Duodenal mucosa (tissue), 2 donors: ENCODE measurements at regions not wholly inside any gene's neighbourhood (a gene's known extent, or its start where the extent isn't known, plus 50 kb on each side); places are given as distances from the start of the nearest gene placed in this dataset.

Experiments
- H3K27ac ChIP-seq: one replicate; pipeline ENCODE4 v1.7.0; 2013; ENCODE audit warnings: low read depth, low read length
- H3K27me3 ChIP-seq, 2 donors: one replicate each; pipeline ENCODE4 v1.7.0; 2013; ENCODE audit warnings: low read length in 2 of 2, control low read depth in 1 of 2; ENCODE audit not compliant: insufficient read depth in 2 of 2, control insufficient read depth in 1 of 2
- H3K36me3 ChIP-seq, 2 donors: one replicate each; pipeline ENCODE4 v1.7.0; 2013; ENCODE audit warnings: low read length in 2 of 2, control low read depth in 1 of 2; ENCODE audit not compliant: insufficient read depth in 2 of 2, control insufficient read depth in 1 of 2
- H3K4me1 ChIP-seq, 2 donors: one replicate each; pipeline ENCODE4 v1.7.0; 2013; ENCODE audit warnings: low read length in 2 of 2, control low read depth in 1 of 2; ENCODE audit not compliant: insufficient read depth in 2 of 2, control insufficient read depth in 1 of 2
- H3K4me3 ChIP-seq, 2 donors: one replicate each; pipeline ENCODE4 v1.7.0; 2013; ENCODE audit warnings: low read length in 2 of 2, low read depth in 1 of 2
- H3K9ac ChIP-seq, 2 donors: one replicate each; pipeline ENCODE4 v1.7.0; 2013; ENCODE audit warnings: low read length in 2 of 2, low read depth in 1 of 2
- H3K9me3 ChIP-seq, 2 donors: one replicate each; pipeline ENCODE4 v1.7.0; 2013; ENCODE audit warnings: low read length in 2 of 2, control low read depth in 1 of 2; ENCODE audit not compliant: control insufficient read depth in 1 of 2

GRCh38 chr1:73161418-73161817 is 879.1 kb upstream of the NEGR1 start:
- H3K27me3 ChIP-seq = no peaks in the 10 kb centered on the region
- H3K9ac ChIP-seq = no peak overlapping the region
- no peaks in the 10 kb centered on the region for H3K4me1 ChIP-seq
- H3K4me3 ChIP-seq = no peak overlapping the region
- H3K27ac ChIP-seq = no peak overlapping the region
- H3K36me3 ChIP-seq = no peaks in the 10 kb centered on the region
- H3K9me3 ChIP-seq = no peaks in the 10 kb centered on the region

- Histone ChIP-seq H3K27me3 (no peaks in the 10 kb centered on the region), H3K36me3 (no peaks in the 10 kb centered on the region), H3K4me3 (no peak overlapping the region), H3K4me1 (no peaks in the 10 kb centered on the region), H3K9me3 (no peaks in the 10 kb centered on the region), H3K27ac (no peak overlapping the region), H3K9ac (no peak overlapping the region)
Observed at GRCh38 chr1:73160759-73161158, 878.4 kb upstream of the NEGR1 start.

DNA sequence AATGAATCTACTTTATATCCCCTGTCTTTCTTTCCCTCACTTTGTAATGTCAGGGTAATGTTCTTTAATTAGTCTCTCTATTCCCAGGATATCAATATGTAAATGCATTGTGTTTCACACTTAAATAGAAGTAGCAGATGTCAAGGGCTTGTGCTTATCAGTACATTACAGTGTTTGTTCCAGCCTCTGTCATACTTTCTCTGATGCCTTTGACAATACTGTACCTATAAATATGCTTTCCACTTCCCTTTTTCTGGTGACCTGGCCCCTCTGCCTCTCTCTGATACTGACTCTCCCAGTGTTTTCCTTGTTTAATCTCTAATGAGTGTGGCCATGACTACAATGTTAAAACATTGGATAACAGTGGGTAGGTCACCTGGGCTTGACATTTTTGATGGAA is 862.0 kb upstream of the NEGR1 start:
- H3K4me3 ChIP-seq = no peak overlapping the region

DNA sequence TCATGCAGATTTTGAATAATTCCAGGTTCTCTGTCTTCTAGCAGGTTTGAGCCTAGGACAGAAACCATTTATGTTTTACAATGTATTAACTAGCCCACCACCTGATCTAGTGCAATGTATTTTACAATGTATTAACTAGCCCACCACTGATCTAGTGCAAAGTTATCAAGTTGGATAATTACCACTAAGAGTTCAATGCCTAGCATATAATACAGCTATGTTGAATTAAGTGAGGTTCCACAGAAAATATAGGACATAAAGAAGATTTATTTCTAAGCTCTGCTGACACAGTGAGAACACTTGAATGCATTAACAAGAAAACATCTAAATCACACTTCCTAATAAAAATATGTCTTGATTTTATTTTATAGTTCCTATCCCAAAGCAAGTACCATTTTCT is 854.6 kb upstream of the NEGR1 start:
- H3K27ac ChIP-seq = no peak overlapping the region
- no peak overlapping the region for H3K4me3 ChIP-seq
- H3K36me3 ChIP-seq = no peaks in the 10 kb centered on the region
- H3K9me3 ChIP-seq = no peaks in the 10 kb centered on the region
- H3K4me1 ChIP-seq = no peaks in the 10 kb centered on the region
- H3K9ac ChIP-seq = no peak overlapping the region
- H3K27me3 ChIP-seq = no peaks in the 10 kb centered on the region

More for the DNA sequence above, 862.0 kb upstream of the NEGR1 start:
- Histone ChIP-seq H3K27me3 (no peaks in the 10 kb centered on the region), H3K9ac (no peak overlapping the region), H3K4me1 (no peaks in the 10 kb centered on the region), H3K36me3 (no peaks in the 10 kb centered on the region), H3K9me3 (no peaks in the 10 kb centered on the region), H3K27ac (no peak overlapping the region)

DNA sequence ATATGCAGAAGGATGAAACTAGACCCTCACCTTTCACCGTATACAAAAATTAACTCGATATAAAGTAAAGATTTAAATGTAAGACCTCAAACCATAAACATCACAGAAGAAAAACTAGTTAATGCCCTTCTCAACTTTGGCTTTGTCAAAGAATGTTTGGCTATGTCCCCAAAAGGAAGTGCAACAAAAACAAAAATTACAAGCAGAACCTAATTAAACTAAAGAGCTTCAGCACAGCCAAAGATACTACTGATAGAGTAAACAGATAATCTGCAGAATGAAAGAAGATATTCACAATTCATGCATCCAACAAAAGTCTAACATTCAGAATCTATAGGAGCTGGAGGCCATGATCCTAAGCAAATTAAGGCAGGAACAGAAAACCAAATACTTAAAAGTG is 824.6 kb upstream of the NEGR1 start:
- Histone ChIP-seq H3K27me3 (no peaks in the 10 kb centered on the region), H3K4me1 (no peaks in the 10 kb centered on the region), H3K27ac (no peak overlapping the region), H3K9ac (no peak overlapping the region), H3K4me3 (no peak overlapping the region), H3K36me3 (no peaks in the 10 kb centered on the region), H3K9me3 (no peaks in the 10 kb centered on the region)

DNA sequence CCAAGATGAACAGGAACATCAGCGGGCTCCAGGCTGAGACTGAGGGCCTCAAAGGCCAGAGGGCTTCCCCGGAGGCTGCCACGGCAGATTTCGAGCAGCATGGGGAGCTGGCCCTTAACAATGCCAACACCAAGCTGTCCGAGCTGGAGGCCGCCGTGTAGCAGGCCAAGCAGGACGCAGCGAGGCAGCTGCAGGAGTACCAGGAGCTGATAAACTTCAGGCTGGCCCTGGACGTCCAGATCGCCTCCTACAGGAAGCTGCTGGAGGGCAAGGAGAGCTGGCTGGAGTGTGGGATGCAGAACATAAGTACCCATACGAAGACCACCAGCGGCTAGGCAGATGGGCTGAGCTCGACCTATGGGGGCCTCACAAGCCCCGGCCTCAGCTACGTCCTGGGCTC is 823.4 kb upstream of the NEGR1 start:
- Histone ChIP-seq H3K27me3 (no peaks in the 10 kb centered on the region), H3K36me3 (no peaks in the 10 kb centered on the region), H3K9me3 (no peaks in the 10 kb centered on the region)

GRCh38 chr1:73104749-73105148 is 822.4 kb upstream of the NEGR1 start:
- no peak overlapping the region for H3K9ac ChIP-seq
- no peaks in the 10 kb centered on the region for H3K4me1 ChIP-seq
- H3K27me3 ChIP-seq = no peaks in the 10 kb centered on the region
- no peaks in the 10 kb centered on the region for H3K9me3 ChIP-seq
- no peak overlapping the region for H3K4me3 ChIP-seq
- H3K27ac ChIP-seq = no peak overlapping the region
- no peaks in the 10 kb centered on the region for H3K36me3 ChIP-seq

More for the DNA sequence above, 823.4 kb upstream of the NEGR1 start:
- H3K9ac ChIP-seq = no peak overlapping the region
- H3K4me1 ChIP-seq = no peaks in the 10 kb centered on the region
- no peak overlapping the region for H3K4me3 ChIP-seq
- H3K27ac ChIP-seq = no peak overlapping the region

GRCh38 chr1:73100216-73100615 is 817.9 kb upstream of the NEGR1 start:
- no peak overlapping the region for H3K27ac ChIP-seq

DNA sequence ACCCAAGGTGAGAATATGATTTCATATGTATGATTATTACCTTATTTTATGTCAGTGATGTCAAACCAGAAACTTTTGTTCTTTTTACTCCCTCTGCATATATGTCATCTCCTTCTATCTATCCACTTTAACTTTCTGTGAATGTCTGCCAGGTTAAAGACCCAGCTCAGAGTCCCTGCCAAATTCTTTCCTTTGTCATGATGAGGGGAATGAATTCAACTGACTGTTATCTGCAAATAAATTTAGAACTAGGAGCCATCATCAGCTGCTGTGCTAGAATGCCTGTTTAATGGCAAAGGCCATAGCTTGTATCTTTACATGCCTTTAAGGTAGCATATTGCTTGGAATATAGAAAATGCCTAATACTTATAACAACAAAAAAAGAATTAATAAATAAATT is 815.6 kb upstream of the NEGR1 start:
- Histone ChIP-seq H3K36me3 (no peaks in the 10 kb centered on the region), H3K9ac (no peak overlapping the region), H3K27me3 (no peaks in the 10 kb centered on the region), H3K4me1 (no peaks in the 10 kb centered on the region), H3K4me3 (no peak overlapping the region), H3K9me3 (no peaks in the 10 kb centered on the region), H3K27ac (no peak overlapping the region)

More at GRCh38 chr1:73100216-73100615, 817.9 kb upstream of the NEGR1 start:
- H3K36me3 ChIP-seq = no peaks in the 10 kb centered on the region
- H3K9ac ChIP-seq = no peak overlapping the region
- no peaks in the 10 kb centered on the region for H3K9me3 ChIP-seq
- no peak overlapping the region for H3K4me3 ChIP-seq
- H3K4me1 ChIP-seq = no peaks in the 10 kb centered on the region
- H3K27me3 ChIP-seq = no peaks in the 10 kb centered on the region

- Histone ChIP-seq H3K36me3 (no peaks in the 10 kb centered on the region), H3K9ac (no peak overlapping the region), H3K4me3 (no peak overlapping the region), H3K27ac (no peak overlapping the region), H3K9me3 (no peaks in the 10 kb centered on the region), H3K4me1 (no peaks in the 10 kb centered on the region), H3K27me3 (no peaks in the 10 kb centered on the region)
Observed at GRCh38 chr1:73096841-73097240, 814.5 kb upstream of the NEGR1 start.

GRCh38 chr1:73092383-73092782 is 810.0 kb upstream of the NEGR1 start:
- H3K27ac ChIP-seq = no peak overlapping the region
- H3K4me3 ChIP-seq = no peak overlapping the region
- H3K27me3 ChIP-seq = no peaks in the 10 kb centered on the region
- H3K4me1 ChIP-seq = no peaks in the 10 kb centered on the region
- H3K9ac ChIP-seq = no peak overlapping the region
- H3K36me3 ChIP-seq = no peaks in the 10 kb centered on the region
- H3K9me3 ChIP-seq = no peaks in the 10 kb centered on the region
